DOHH2 (cell line): ENCODE measurements at regions not wholly inside any gene's neighbourhood (a gene's known extent, or its start where the extent isn't known, plus 50 kb on each side); places are given as distances from the start of the nearest gene placed in this dataset.

Experiments used
- H3F3A ChIP-seq: fragments of 200-600 bp; sonication (generic), shearing (Covaris generic); 2 replicates; pipeline ENCODE4 v1.6.0; 2016; ENCODE audit warnings: antibody characterized with exemption, mild to moderate bottlenecking; ENCODE audit not compliant: control insufficient read depth, insufficient read depth
- H3K27ac ChIP-seq: fragments of 200-600 bp; sonication (generic); 2 replicates; pipeline ENCODE4 v1.5.1; 2014; ENCODE audit warnings: low read depth, mild to moderate bottlenecking, low read length, moderate library complexity
- H3K27me3 ChIP-seq: fragments of 200-600 bp; sonication (generic); 2 replicates; pipeline ENCODE4 v1.6.1; 2014; ENCODE audit warnings: mild to moderate bottlenecking, low read length, mixed read lengths; ENCODE audit not compliant: control insufficient read depth
- H3K36me3 ChIP-seq: fragments of 200-600 bp; sonication (generic); 2 replicates; pipeline ENCODE4 v1.6.1; 2014; ENCODE audit warnings: mild to moderate bottlenecking, low read length, moderate library complexity, mixed read lengths; ENCODE audit not compliant: control insufficient read depth
- H3K4me1 ChIP-seq: fragments of 200-600 bp; sonication (generic); 2 replicates; pipeline ENCODE4 v1.6.1; 2014; ENCODE audit warnings: mild to moderate bottlenecking, low read length, mixed read lengths; ENCODE audit not compliant: control insufficient read depth
- H3K4me2 ChIP-seq: fragments of 200-600 bp; sonication (generic); 2 replicates; pipeline ENCODE4 v1.6.0; 2014; ENCODE audit warnings: mild to moderate bottlenecking, low read length, moderate library complexity
- H3K4me3 ChIP-seq: fragments of 200-600 bp; sonication (generic); 2 replicates; pipeline ENCODE4 v1.5.1; 2014; ENCODE audit warnings: mild to moderate bottlenecking, low read length, mixed read lengths
- H3K79me2 ChIP-seq: fragments of 200-600 bp; sonication (generic); 2 replicates; pipeline ENCODE4 v1.6.1; 2014; ENCODE audit warnings: mild to moderate bottlenecking, low read length, mixed read lengths; ENCODE audit not compliant: control insufficient read depth
- H3K9me2 ChIP-seq: fragments of 200-600 bp; sonication (generic); replicated peaks from 2 replicates; pipeline ENCODE4 v1.6.1; 2014; ENCODE audit warnings: mild to moderate bottlenecking, low read length, mixed read lengths; ENCODE audit not compliant: control insufficient read depth
- H3K9me3 ChIP-seq: fragments of 200-600 bp; sonication (generic); 2 replicates; pipeline ENCODE4 v1.6.1; 2014; ENCODE audit warnings: antibody characterized with exemption, low read length, mixed read lengths; ENCODE audit not compliant: control insufficient read depth, insufficient read depth
- H4K20me1 ChIP-seq: fragments of 200-600 bp; sonication (generic); 2 replicates; pipeline ENCODE4 v1.6.0; 2014; ENCODE audit warnings: low read depth, mild to moderate bottlenecking, antibody characterized with exemption, low read length, moderate library complexity; ENCODE audit not compliant: control insufficient read depth, insufficient read depth
- EZH2phosphoT487 ChIP-seq: fragments of 200-600 bp; sonication (generic); IDR thresholded peaks from 2 replicates; pipeline ENCODE4 v1.6.1; 2017; ENCODE audit warnings: borderline replicate concordance, mild to moderate bottlenecking, antibody characterized with exemption, low read length, moderate library complexity, mixed read lengths
- TF ChIP-seq, protein P1 (sequence below): fragments of 200-600 bp; sonication (generic); IDR thresholded peaks from one replicate; pipeline ENCODE4 v1.5.1; 2014; ENCODE audit warnings: antibody characterized with exemption, mild to moderate bottlenecking, low read depth, low read length; ENCODE audit not compliant: poor library complexity, severe bottlenecking

DNA sequence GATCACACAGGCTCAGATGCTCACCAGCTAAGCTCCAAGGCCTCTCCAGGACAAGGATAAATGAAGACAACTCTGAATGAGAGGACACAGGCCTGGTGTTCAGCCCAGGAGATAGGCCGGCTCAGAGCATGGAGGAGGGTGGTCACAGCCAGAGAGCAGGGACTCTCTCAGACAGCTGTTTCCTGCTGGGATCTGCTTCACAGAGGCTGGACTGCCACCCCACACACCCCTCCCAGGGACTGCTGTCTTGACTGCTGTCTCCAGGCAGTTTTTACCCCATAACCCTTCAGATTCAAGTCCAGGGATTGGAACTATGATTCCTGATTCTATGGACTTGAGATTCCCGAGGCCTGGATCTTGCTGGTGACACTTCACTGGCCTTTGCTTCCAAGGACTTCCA is 89.0 kb downstream of the SMIM20 start:
- Histone ChIP-seq H3K4me1 (no peaks in the 10 kb centered on the region), H3K4me2 (no peak overlapping the region), H3K27me3 (0 out of 2 replicates have a peak, but pooled peaks cover 5% of the 10 kb centered on the region), H3K79me2 (no peaks in the 10 kb centered on the region), H3K36me3 (no peaks in the 10 kb centered on the region), H3F3A (no peaks in the 10 kb centered on the region), H3K27ac (no peak overlapping the region), H3K9me3 (peaks cover 3% of the 10 kb centered on the region; the same call in 1 of the 2 replicates), H3K9me2 (no peaks in the 10 kb centered on the region), H4K20me1 (no peaks in the 10 kb centered on the region), H3K4me3 (no peak overlapping the region)
- TF ChIP-seq, protein P1, sequence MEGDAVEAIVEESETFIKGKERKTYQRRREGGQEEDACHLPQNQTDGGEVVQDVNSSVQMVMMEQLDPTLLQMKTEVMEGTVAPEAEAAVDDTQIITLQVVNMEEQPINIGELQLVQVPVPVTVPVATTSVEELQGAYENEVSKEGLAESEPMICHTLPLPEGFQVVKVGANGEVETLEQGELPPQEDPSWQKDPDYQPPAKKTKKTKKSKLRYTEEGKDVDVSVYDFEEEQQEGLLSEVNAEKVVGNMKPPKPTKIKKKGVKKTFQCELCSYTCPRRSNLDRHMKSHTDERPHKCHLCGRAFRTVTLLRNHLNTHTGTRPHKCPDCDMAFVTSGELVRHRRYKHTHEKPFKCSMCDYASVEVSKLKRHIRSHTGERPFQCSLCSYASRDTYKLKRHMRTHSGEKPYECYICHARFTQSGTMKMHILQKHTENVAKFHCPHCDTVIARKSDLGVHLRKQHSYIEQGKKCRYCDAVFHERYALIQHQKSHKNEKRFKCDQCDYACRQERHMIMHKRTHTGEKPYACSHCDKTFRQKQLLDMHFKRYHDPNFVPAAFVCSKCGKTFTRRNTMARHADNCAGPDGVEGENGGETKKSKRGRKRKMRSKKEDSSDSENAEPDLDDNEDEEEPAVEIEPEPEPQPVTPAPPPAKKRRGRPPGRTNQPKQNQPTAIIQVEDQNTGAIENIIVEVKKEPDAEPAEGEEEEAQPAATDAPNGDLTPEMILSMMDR = no peak
- TF ChIP-seq EZH2phosphoT487 = no peak

- Histone ChIP-seq H3K4me2 (no peak overlapping the region), H4K20me1 (no peaks in the 10 kb centered on the region)
These were observed 90.3 kb downstream of the SMIM20 start for GRCh38 chr4:26004290-26004689.

GRCh38 chr4:26005764-26006163 is 91.7 kb downstream of the SMIM20 start:
- TF ChIP-seq EZH2phosphoT487 = no peak
- TF ChIP-seq, protein P1 = no peak
- H4K20me1 ChIP-seq = no peaks in the 10 kb centered on the region
- no peak overlapping the region for H3K4me3 ChIP-seq
- H3K9me2 ChIP-seq = no peaks in the 10 kb centered on the region
- peaks cover 7% of the 10 kb centered on the region; the same call in 1 of the 2 replicates for H3K9me3 ChIP-seq
- H3K27me3 ChIP-seq = 0 out of 2 replicates have a peak, but pooled peaks cover 8% of the 10 kb centered on the region
- no peaks in the 10 kb centered on the region for H3F3A ChIP-seq
- no peaks in the 10 kb centered on the region for H3K4me1 ChIP-seq
- no peak overlapping the region for H3K27ac ChIP-seq
- H3K4me2 ChIP-seq = no peak overlapping the region
- H3K36me3 ChIP-seq = no peaks in the 10 kb centered on the region
- H3K79me2 ChIP-seq = no peaks in the 10 kb centered on the region

More at GRCh38 chr4:26004290-26004689, 90.3 kb downstream of the SMIM20 start:
- no peak for TF ChIP-seq EZH2phosphoT487
- TF ChIP-seq, protein P1 = no peak
- H3K27me3 ChIP-seq = 0 out of 2 replicates have a peak, but pooled peaks cover 5% of the 10 kb centered on the region
- H3K4me3 ChIP-seq = no peak overlapping the region
- H3K36me3 ChIP-seq = no peaks in the 10 kb centered on the region
- H3K9me3 ChIP-seq = peaks cover 3% of the 10 kb centered on the region; the same call in 1 of the 2 replicates
- H3K79me2 ChIP-seq = no peaks in the 10 kb centered on the region
- no peak overlapping the region for H3K27ac ChIP-seq
- H3K9me2 ChIP-seq = no peaks in the 10 kb centered on the region
- no peaks in the 10 kb centered on the region for H3F3A ChIP-seq
- H3K4me1 ChIP-seq = no peaks in the 10 kb centered on the region
